Lower leg skin (tissue), 4 donors: ENCODE measurements at regions not wholly inside any gene's neighbourhood (a gene's known extent, or its start where the extent isn't known, plus 50 kb on each side); places are given as distances from the start of the nearest gene placed in this dataset.
"Not testable (repeated sequence)": the region's sequence is repeated elsewhere in the genome, so short reads cannot be mapped to it uniquely, and the experiment has no call there.

ENCODE experiments used
- DNase-seq, 2 donors: peaks; one replicate each; pipeline ENCODE4 v3.0.0-alpha.2; 2019; ENCODE audit warnings: low spot score in 2 of 2
- H3K4me3 ChIP-seq: fragments of 200-600 bp; sonication (generic); 2 replicates; pipeline ENCODE4 v1.5.1; 2017; ENCODE audit warnings: mild to moderate bottlenecking, low read depth; ENCODE audit not compliant: poor library complexity, severe bottlenecking
- POLR2A ChIP-seq, 2 donors: fragments of 450-650 bp; IDR thresholded peaks; one replicate each; pipeline ENCODE4 v1.6.1; 2016 to 2017; ENCODE audit warnings: antibody characterized with exemption in 2 of 2, mild to moderate bottlenecking in 1 of 2, moderate library complexity in 1 of 2
- WGBS, 2 donors: methylation state at CpG; one replicate each; pipeline ENCODE4 v1.1.5; 2018; 5-methylcytosine and 5-hydroxymethylcytosine counted together
- intact Hi-C: fragments of 100-400 bp; cut with DNase I; formaldehyde crosslinking; loops from one replicate; pipeline ENCODE4 v1.15.0; 2023; ENCODE audit warnings: low total_unique reads
- TF ChIP-seq, protein P1 (sequence below), 3 donors: fragments of 450-650 bp; IDR thresholded peaks; one replicate each; pipeline ENCODE4 v1.5.1; 2016; ENCODE audit warnings: antibody characterized with exemption in 3 of 3, mild to moderate bottlenecking in 3 of 3, moderate library complexity in 2 of 3

DNA sequence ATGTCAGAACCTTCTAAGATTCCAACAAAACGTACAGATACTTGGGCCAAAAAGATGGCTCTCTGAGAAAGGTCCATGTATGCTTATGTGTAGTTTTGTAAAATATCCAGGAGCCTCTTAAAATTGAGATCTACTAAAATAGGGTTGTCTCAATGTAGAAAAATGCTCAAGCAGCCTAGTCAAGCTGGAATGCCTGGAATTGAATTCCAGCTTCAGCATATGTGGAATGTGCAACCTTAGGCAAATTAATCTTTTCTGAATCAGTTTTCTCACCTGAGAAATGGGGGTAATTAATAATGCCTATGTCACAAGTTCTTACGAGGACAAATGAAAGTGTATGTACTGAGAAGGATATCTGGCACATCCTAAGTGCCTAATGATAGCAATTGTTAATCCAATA, 662.4 kb downstream of the DTWD2 start:
- no peak overlapping the region for H3K4me3 ChIP-seq
- intact Hi-C loops: no loop called here
- DNase-seq: no peak
- TF ChIP-seq POLR2A (IDR thresholded peaks at IDR 0.05): no peak
- TF ChIP-seq, protein P1, sequence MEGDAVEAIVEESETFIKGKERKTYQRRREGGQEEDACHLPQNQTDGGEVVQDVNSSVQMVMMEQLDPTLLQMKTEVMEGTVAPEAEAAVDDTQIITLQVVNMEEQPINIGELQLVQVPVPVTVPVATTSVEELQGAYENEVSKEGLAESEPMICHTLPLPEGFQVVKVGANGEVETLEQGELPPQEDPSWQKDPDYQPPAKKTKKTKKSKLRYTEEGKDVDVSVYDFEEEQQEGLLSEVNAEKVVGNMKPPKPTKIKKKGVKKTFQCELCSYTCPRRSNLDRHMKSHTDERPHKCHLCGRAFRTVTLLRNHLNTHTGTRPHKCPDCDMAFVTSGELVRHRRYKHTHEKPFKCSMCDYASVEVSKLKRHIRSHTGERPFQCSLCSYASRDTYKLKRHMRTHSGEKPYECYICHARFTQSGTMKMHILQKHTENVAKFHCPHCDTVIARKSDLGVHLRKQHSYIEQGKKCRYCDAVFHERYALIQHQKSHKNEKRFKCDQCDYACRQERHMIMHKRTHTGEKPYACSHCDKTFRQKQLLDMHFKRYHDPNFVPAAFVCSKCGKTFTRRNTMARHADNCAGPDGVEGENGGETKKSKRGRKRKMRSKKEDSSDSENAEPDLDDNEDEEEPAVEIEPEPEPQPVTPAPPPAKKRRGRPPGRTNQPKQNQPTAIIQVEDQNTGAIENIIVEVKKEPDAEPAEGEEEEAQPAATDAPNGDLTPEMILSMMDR (IDR thresholded peaks at IDR 0.05): no peak
- 55 to 63% methylated on average over 2 of the region's 2 CpGs for WGBS, 2 donors

DNA sequence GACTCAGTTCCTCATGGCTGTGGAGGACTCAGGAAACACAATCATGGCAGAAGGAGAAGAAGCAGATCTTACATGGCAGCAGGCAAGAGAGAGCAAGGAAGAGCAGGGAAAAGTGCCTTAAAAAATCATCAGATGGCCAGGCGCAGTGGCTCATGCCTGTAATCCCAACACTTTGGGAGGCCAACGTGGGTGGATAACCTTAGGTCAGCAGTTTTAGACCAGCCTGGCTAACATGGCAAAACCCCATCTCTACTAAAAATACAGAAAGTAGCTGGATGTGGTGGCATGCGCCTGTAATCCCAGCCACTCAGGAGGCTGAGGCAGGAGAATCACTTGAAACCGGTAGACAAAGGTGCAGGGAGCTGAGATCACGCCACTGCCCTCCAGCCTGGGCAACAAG, 664.6 kb downstream of the DTWD2 start:
- H3K4me3 ChIP-seq, DNase-seq, intact Hi-C loops: not testable (repeated sequence)
- 95% methylated on average over 5 of the region's 5 CpGs for WGBS, 2 donors

DNA sequence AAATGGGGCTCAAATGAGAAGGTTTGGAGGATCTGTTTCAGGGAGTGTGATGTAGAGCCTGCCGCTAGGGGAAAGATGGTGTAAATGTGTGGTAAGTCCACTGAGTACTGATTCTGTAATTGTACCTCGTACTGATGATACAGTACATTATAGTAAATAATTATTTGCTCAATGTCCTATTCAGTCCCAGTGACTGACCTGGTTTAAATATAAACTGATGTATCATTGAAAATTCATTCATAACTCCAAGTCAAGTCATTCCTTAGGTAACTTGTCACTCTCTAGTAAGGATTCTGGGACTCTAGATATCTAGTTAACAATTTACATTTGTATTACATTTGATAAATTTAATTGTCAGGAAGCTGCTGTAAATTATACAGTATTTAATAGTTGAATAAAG, 667.3 kb downstream of the DTWD2 start:
- no peak overlapping the region for H3K4me3 ChIP-seq
- intact Hi-C loops: no loop called here
- no peak for TF ChIP-seq POLR2A (IDR thresholded peaks at IDR 0.05)
- TF ChIP-seq, protein P1 (IDR thresholded peaks at IDR 0.05): no peak
- DNase-seq: no peak
- 83 to 87% methylated on average over 2 of the region's 2 CpGs for WGBS, 2 donors

DNA sequence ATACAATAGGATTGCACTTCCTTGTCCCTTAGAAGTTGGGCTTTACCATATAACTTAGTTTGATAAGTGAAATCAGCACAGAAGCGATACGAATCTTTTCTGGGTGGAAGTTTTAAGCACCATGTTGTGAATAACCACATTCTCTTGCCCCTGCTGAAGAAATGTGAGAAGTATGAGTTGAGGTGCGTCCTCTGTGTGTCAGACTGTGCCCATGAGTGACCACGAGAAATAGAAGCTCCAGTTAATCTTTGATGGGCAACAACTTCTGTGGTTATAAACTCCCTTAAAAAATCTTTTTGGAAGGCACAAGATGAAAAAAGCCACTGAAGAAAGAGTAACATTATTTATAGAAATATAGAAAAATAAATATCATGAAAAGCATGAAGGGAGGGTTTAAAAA, 668.2 kb downstream of the DTWD2 start:
- no peak overlapping the region for H3K4me3 ChIP-seq
- no peak for TF ChIP-seq POLR2A (IDR thresholded peaks at IDR 0.05)
- TF ChIP-seq, protein P1 (IDR thresholded peaks at IDR 0.05): no peak
- intact Hi-C loops: no loop called here
- DNase-seq: no peak
- 92 to 94% methylated on average over 4 of the region's 4 CpGs for WGBS, 2 donors

DNA sequence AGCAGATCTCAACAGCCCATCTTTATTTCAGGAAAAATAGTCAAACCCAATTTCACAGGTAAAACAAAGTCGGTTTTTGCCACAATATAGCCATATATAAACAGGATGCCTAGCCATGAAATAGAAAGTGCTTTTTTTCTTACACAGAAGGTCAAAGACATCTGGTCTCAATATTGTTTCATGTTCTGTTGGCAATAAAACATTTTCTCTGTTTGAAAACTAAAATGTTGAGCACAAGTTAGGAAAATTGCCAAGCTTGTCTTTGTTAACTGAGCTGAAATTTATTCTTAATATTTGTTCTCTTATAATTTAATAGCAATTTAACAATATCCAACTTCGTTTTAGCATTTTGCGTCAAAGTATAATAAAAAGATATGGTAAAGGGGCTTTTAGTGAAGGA, 673.4 kb downstream of the DTWD2 start:
- no peak overlapping the region for H3K4me3 ChIP-seq
- intact Hi-C loops: no loop called here
- 52 to 53% methylated on average over 3 of the region's 3 CpGs for WGBS, 2 donors
- DNase-seq: no peak
- no peak for TF ChIP-seq POLR2A (IDR thresholded peaks at IDR 0.05)
- TF ChIP-seq, protein P1 (IDR thresholded peaks at IDR 0.05): no peak

DNA sequence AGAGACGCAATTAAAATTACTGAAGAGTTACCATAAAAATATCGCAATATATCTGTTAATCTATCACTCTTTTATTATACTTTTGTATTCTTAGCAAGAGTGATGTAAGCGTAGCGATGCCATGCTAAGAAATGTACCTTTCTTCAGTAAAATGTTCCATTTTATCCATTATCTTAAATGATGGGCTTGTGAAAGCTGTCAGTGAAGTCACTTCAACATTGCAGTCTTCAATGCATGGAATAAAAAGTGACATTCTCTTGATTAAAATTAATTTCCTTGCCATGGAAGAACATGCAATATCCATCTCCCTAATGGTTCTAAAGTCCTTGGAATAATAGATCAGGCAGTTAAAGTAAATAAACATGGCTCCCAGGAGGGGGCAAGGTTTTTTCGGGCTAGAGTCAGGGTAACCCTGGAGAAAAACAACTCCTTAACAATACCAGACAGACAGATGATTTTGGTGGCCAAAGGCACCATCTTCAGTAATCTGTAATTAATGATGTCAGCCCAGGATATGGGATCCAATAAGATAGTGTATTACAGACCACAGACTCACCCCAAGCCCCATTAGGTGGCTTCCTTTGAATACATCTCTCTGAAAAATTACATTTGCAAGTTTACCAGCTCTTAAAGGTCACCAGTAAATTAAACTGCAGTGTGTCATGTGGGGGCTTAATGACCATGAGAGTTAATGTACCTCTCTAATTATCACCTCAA, 677.1 kb downstream of the DTWD2 start:
- intact Hi-C loops: no loop called here
- no peak for TF ChIP-seq POLR2A (IDR thresholded peaks at IDR 0.05)
- TF ChIP-seq, protein P1 (IDR thresholded peaks at IDR 0.05): no peak
- WGBS, 2 donors: 92 to 95% methylated on average over 5 of the region's 5 CpGs
- DNase-seq: no peak
- H3K4me3 ChIP-seq: no peak overlapping the region
